Loucy (cell line): ENCODE measurements at regions not wholly inside any gene's neighbourhood (a gene's known extent, or its start where the extent isn't known, plus 50 kb on each side); places are given as distances from the start of the nearest gene placed in this dataset.
"Not testable (repeated sequence)": the region's sequence is repeated elsewhere in the genome, so short reads cannot be mapped to it uniquely, and the experiment has no call there.

ENCODE experiments used
- H2AFZ ChIP-seq: fragments of 200-600 bp; sonication (generic); 2 replicates; pipeline ENCODE4 v1.6.0; 2016; ENCODE audit warnings: antibody characterized with exemption, mild to moderate bottlenecking, low read length, moderate library complexity
- H3F3A ChIP-seq: fragments of 200-600 bp; 2 replicates; pipeline ENCODE4 v1.6.0; 2016; ENCODE audit warnings: antibody characterized with exemption, low read depth, mild to moderate bottlenecking
- H3K27me3 ChIP-seq: fragments of 200-600 bp; sonication (generic); 2 replicates; pipeline ENCODE4 v1.6.1; 2014; ENCODE audit warnings: low read length, mild to moderate bottlenecking; ENCODE audit not compliant: insufficient read depth, poor library complexity, severe bottlenecking
- H3K36me3 ChIP-seq: fragments of 200-600 bp; sonication (generic); 2 replicates; pipeline ENCODE4 v1.6.1; 2016; ENCODE audit warnings: low read length; ENCODE audit not compliant: insufficient read depth
- H3K4me1 ChIP-seq: fragments of 200-600 bp; sonication (generic); 2 replicates; pipeline ENCODE4 v1.5.1; 2014; ENCODE audit warnings: low read length, mild to moderate bottlenecking; ENCODE audit not compliant: insufficient read depth, poor library complexity, severe bottlenecking
- H3K4me2 ChIP-seq: fragments of 200-600 bp; sonication (generic); 2 replicates; pipeline ENCODE4 v1.6.0; 2014; ENCODE audit warnings: antibody characterized with exemption, low read length, low read depth, mild to moderate bottlenecking; ENCODE audit not compliant: poor library complexity, severe bottlenecking
- H3K4me3 ChIP-seq: fragments of 200-600 bp; sonication (generic); 2 replicates; pipeline ENCODE4 v1.5.1; 2014; ENCODE audit warnings: low read length, mild to moderate bottlenecking, mixed read lengths; ENCODE audit not compliant: poor library complexity, severe bottlenecking
- H3K79me2 ChIP-seq: fragments of 200-600 bp; sonication (generic); 2 replicates; pipeline ENCODE4 v1.6.1; 2014; ENCODE audit warnings: low read length; ENCODE audit not compliant: insufficient read depth
- H3K9ac ChIP-seq: fragments of 200-600 bp; sonication (generic); 2 replicates; pipeline ENCODE4 v1.6.0; 2014; ENCODE audit warnings: mild to moderate bottlenecking, low read depth, low read length, moderate library complexity; ENCODE audit not compliant: poor library complexity, severe bottlenecking
- H3K9me2 ChIP-seq: fragments of 200-600 bp; sonication (generic); replicated peaks from 2 replicates; pipeline ENCODE4 v1.6.1; 2016; ENCODE audit warnings: low read depth, low read length, mixed read lengths
- H3K9me3 ChIP-seq: fragments of 200-600 bp; sonication (generic); 2 replicates; pipeline ENCODE4 v1.6.1; 2014; ENCODE audit warnings: mild to moderate bottlenecking, antibody characterized with exemption, low read length, low read depth; ENCODE audit not compliant: insufficient read depth
- H4K20me1 ChIP-seq: fragments of 200-600 bp; sonication (generic); 2 replicates; pipeline ENCODE4 v1.6.0; 2014; ENCODE audit warnings: antibody characterized with exemption, low read length, mild to moderate bottlenecking; ENCODE audit not compliant: insufficient read depth, poor library complexity, severe bottlenecking
- CTCF ChIP-seq: fragments of 200-600 bp; sonication (generic); conservative IDR thresholded peaks from 2 replicates; pipeline ENCODE4 v1.5.1; 2014; ENCODE audit warnings: mild to moderate bottlenecking, antibody characterized with exemption, low read length
- EZH2phosphoT487 ChIP-seq: fragments of 200-600 bp; IDR thresholded peaks from 2 replicates; pipeline ENCODE4 v1.6.1; 2018; ENCODE audit warnings: antibody characterized with exemption, mild to moderate bottlenecking, moderate library complexity, borderline replicate concordance

- H3K27me3 ChIP-seq, result no peaks in the 10 kb centered on the region
- no peak for TF ChIP-seq CTCF
- no peak for TF ChIP-seq EZH2phosphoT487
- H2AFZ ChIP-seq, result peak overlapping the region; percentile 46; the same call in 1 of the 2 replicates
- no peak overlapping the region for H3K9ac ChIP-seq
- no peaks in the 10 kb centered on the region for H4K20me1 ChIP-seq
- H3K9me3 ChIP-seq, result peaks cover 6% of the 10 kb centered on the region; the same call in 1 of the 2 replicates
- no peaks in the 10 kb centered on the region for H3K79me2 ChIP-seq
- no peaks in the 10 kb centered on the region for H3K36me3 ChIP-seq
- peaks cover 14% of the 10 kb centered on the region for H3K4me1 ChIP-seq
- no peaks in the 10 kb centered on the region for H3K9me2 ChIP-seq
- no peak overlapping the region for H3K4me2 ChIP-seq
- H3F3A ChIP-seq, result no peaks in the 10 kb centered on the region
- H3K4me3 ChIP-seq, result no peak overlapping the region
Measured at GRCh38 chr17:77628035-77628434, 330.5 kb upstream of the TNRC6C start.

DNA sequence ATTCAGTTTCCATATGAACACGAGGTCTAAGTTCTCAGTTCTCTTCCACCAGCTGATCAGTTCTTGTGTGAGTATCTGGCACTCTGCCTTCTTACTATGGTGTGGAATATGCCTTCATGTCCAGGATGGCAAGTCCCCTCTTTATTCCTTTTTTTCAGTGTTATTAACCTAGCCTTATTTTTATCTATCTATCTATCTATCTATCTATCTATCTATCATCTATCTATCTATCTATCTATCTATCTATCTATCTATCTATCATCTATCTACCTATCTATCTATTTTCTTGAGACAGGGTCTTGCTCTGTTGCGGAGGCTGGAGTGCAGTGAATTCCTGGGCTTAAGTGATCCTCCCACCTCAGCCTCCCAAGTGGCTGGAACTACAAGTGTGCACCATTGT, 329.2 kb upstream of the TNRC6C start:
- not testable (repeated sequence) for H3K4me3 ChIP-seq, H3K36me3 ChIP-seq, H2AFZ ChIP-seq, H3K9me3 ChIP-seq, H3K4me2 ChIP-seq, H3K9me2 ChIP-seq, H3K27me3 ChIP-seq, H3F3A ChIP-seq, H3K79me2 ChIP-seq, H3K9ac ChIP-seq, H4K20me1 ChIP-seq
- peaks cover 14% of the 10 kb centered on the region for H3K4me1 ChIP-seq

DNA sequence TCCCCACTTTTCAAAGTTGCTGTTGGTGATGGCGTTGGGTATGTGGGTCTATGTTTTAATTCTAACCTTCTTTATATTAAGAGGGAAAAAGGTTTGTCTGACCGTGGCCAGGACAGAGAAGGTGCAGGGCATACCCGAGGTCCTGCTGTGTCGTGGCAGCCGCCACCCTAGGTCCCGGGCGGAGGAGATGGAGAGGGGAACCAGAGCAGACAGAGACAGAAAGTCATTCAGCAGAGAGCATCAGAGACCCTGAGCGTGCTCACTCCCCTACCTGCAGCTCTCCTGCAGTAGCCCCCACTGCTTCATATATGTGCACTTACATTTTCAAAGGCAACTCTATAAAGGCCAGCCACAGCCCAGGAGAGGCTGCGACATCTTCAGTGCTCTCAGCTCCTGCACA, 327.2 kb upstream of the TNRC6C start:
- peaks cover 6% of the 10 kb centered on the region; the same call in 1 of the 2 replicates for H3K9me3 ChIP-seq
- H3K9me2 ChIP-seq, result no peaks in the 10 kb centered on the region
- no peaks in the 10 kb centered on the region for H3K36me3 ChIP-seq
- no peak for TF ChIP-seq CTCF
- no peak for TF ChIP-seq EZH2phosphoT487
- no peak overlapping the region for H3K4me2 ChIP-seq
- no peak overlapping the region for H3K9ac ChIP-seq
- H3F3A ChIP-seq, result no peaks in the 10 kb centered on the region
- H3K79me2 ChIP-seq, result no peaks in the 10 kb centered on the region
- no peak overlapping the region for H2AFZ ChIP-seq
- no peaks in the 10 kb centered on the region for H4K20me1 ChIP-seq
- no peaks in the 10 kb centered on the region for H3K27me3 ChIP-seq
- no peak overlapping the region for H3K4me3 ChIP-seq
- H3K4me1 ChIP-seq, result peaks cover 20% of the 10 kb centered on the region

- H3K79me2 ChIP-seq, result no peaks in the 10 kb centered on the region
- no peaks in the 10 kb centered on the region for H3K9me3 ChIP-seq
- H3F3A ChIP-seq, result no peaks in the 10 kb centered on the region
- no peaks in the 10 kb centered on the region for H3K36me3 ChIP-seq
- H3K4me3 ChIP-seq, result no peak overlapping the region
- H3K4me2 ChIP-seq, result no peak overlapping the region
- H4K20me1 ChIP-seq, result no peaks in the 10 kb centered on the region
- no peak overlapping the region for H3K9ac ChIP-seq
- H3K9me2 ChIP-seq, result no peaks in the 10 kb centered on the region
- H2AFZ ChIP-seq, result no peak overlapping the region
- H3K4me1 ChIP-seq, result peaks cover 20% of the 10 kb centered on the region
- TF ChIP-seq EZH2phosphoT487 (no peak), CTCF (no peak)
- H3K27me3 ChIP-seq, result no peaks in the 10 kb centered on the region
Measured at GRCh38 chr17:77632619-77633018, 325.9 kb upstream of the TNRC6C start.
